ENCODE measurements at regions not wholly inside any gene's neighbourhood (a gene's known extent, or its start where the extent isn't known, plus 50 kb on each side); places are given as distances from the start of the nearest gene placed in this dataset.

- TF ChIP-seq CTCF (conservative IDR thresholded peaks at IDR 0.05 in 1 of 2, IDR thresholded peaks at IDR 0.05 in 1 of 2; ENCODE audit: extremely low read depth in 1 of 2, insufficient read depth in 1 of 2, low read depth in 1 of 2, low read length in 2 of 2) (no peak), EZH2 (IDR thresholded peaks at IDR 0.05; ENCODE audit: borderline replicate concordance, low read length) (no peak)
Measured at GRCh38 chr4:19752599-19752998, 499.1 kb upstream of the SLIT2 start.
